Motor neuron (in vitro differentiated cells): ENCODE measurements at regions not wholly inside any gene's neighbourhood (a gene's known extent, or its start where the extent isn't known, plus 50 kb on each side); places are given as distances from the start of the nearest gene placed in this dataset.
"Not testable (repeated sequence)": the region's sequence is repeated elsewhere in the genome, so short reads cannot be mapped to it uniquely, and the experiment has no call there.

Experiments used
- ATAC-seq, 8 experiments: fragments of 200-7000 bp; cut with Tn5 transposase; replicated peaks in 6 of 8; 2 replicates each; pipeline ENCODE4 v1.8.0; 2021; ENCODE audit warnings: mild to moderate bottlenecking in 8 of 8, moderate library complexity in 8 of 8
- H3K27ac ChIP-seq, 2 donors: fragments of 250-450 bp; sonication (Bioruptor Pico); 2 replicates each; pipeline ENCODE4 v1.9.0; 2021; ENCODE audit warnings: antibody characterized with exemption in 2 of 2, mild to moderate bottlenecking in 2 of 2, moderate library complexity in 1 of 2
- H3K4me1 ChIP-seq, 2 donors: fragments of 250-450 bp; sonication (Bioruptor Pico); replicated peaks in 1 of 2; 2 replicates each; pipeline ENCODE4 v1.6.1; 2021; ENCODE audit warnings: antibody characterized with exemption in 2 of 2, mild to moderate bottlenecking in 2 of 2, moderate library complexity in 1 of 2
- H3K4me3 ChIP-seq, 5 donors: fragments of 250-450 bp; sonication (Bioruptor Pico); 2 replicates each; pipeline ENCODE4 v1.9.0; 2021; ENCODE audit warnings: antibody characterized with exemption in 5 of 5, mild to moderate bottlenecking in 5 of 5, moderate library complexity in 4 of 5
- WGBS, 10 experiments: fragments of 450-650 bp; shearing (Covaris generic); methylation state at CpG; one replicate each; pipeline ENCODE4 v1.0.0; 2022; 5-methylcytosine and 5-hydroxymethylcytosine counted together
- in situ Hi-C, 9 experiments: fragments of 400-800 bp; cut with MboI; loops; one replicate each; pipeline ENCODE4 v1.15.0; 2021; ENCODE audit warnings: low sequenced_read_pairs in 9 of 9, low pct_unique_long_range_greater_than_20kb in 2 of 9; ENCODE audit not compliant: unreplicated experiment in 9 of 9

- H3K4me3 ChIP-seq, result no peak overlapping the region
- H3K27ac ChIP-seq, result no peak overlapping the region
- 0 to 100% (median 71%) methylated on average over 1 to 4 of the region's 4 CpGs for WGBS, 10 experiments
- no peaks in the 10 kb centered on the region for H3K4me1 ChIP-seq
- ATAC-seq, result no peak
- in situ Hi-C loops, result no loop called here
These were observed 273.6 kb downstream of the SDHAF3 start for GRCh38 chr7:97390915-97391593.

- no peak overlapping the region for H3K4me3 ChIP-seq
- WGBS, 10 experiments, result 0 to 94% (median 76%) methylated on average over 2 to 5 of the region's 5 CpGs; no CpG with 5 or more reads in 2 of the 10 experiments
- no peak overlapping the region for H3K27ac ChIP-seq
- ATAC-seq, result no peak
- H3K4me1 ChIP-seq, result peaks cover 0 to 9% of the 10 kb centered on the region in 2 donors
- in situ Hi-C loops, result no loop called here
These were observed 283.9 kb downstream of the SDHAF3 start for GRCh38 chr7:97401398-97401797.

GRCh38 chr7:97405835-97406234 is 288.3 kb downstream of the SDHAF3 start:
- no peak overlapping the region for H3K4me3 ChIP-seq
- WGBS, 10 experiments, result 0 to 50% (median 34%) methylated on average over 3 of the region's 3 CpGs; no CpG with 5 or more reads in 3 of the 10 experiments
- H3K27ac ChIP-seq, result no peak overlapping the region
- H3K4me1 ChIP-seq, result peaks cover 5 to 12% of the 10 kb centered on the region in 2 donors
- in situ Hi-C loops, result no loop called here
- ATAC-seq, result peak in 4 of 8 experiments; percentile 40 to 61 (median 53)

GRCh38 chr7:97407106-97407505 is 289.6 kb downstream of the SDHAF3 start:
- no peak overlapping the region for H3K4me3 ChIP-seq
- no peak for ATAC-seq
- H3K27ac ChIP-seq, result no peak overlapping the region
- in situ Hi-C loops, result no loop called here
- peaks cover 5 to 12% of the 10 kb centered on the region in 2 donors for H3K4me1 ChIP-seq

GRCh38 chr7:97409346-97409745 is 291.8 kb downstream of the SDHAF3 start:
- ATAC-seq, result no peak
- in situ Hi-C loops, result no loop called here

GRCh38 chr7:97418312-97418711 is 300.8 kb downstream of the SDHAF3 start:
- 0 to 100% (median 82%) methylated on average over 1 to 2 of the region's 2 CpGs; no CpG with 5 or more reads in 4 of the 10 experiments for WGBS, 10 experiments
- ATAC-seq, result no peak

More at GRCh38 chr7:97409346-97409745, 291.8 kb downstream of the SDHAF3 start:
- 0 to 92% (median 84%) methylated on average over 1 to 2 of the region's 2 CpGs for WGBS, 10 experiments
- Histone ChIP-seq H3K4me3 (no peak overlapping the region), H3K27ac (no peak overlapping the region), H3K4me1 (peaks cover 5 to 12% of the 10 kb centered on the region in 2 donors)

GRCh38 chr7:97419898-97420297 is 302.4 kb downstream of the SDHAF3 start:
- Histone ChIP-seq H3K4me1 (no peaks in the 10 kb centered on the region), H3K27ac (no peak overlapping the region), H3K4me3 (no peak overlapping the region)
- in situ Hi-C loops, result no loop called here
- ATAC-seq, result no peak
- 0 to 90% (median 81%) methylated on average over 1 to 5 of the region's 5 CpGs for WGBS, 10 experiments

More at GRCh38 chr7:97418312-97418711, 300.8 kb downstream of the SDHAF3 start:
- Histone ChIP-seq H3K27ac (no peak overlapping the region), H3K4me1 (no peaks in the 10 kb centered on the region), H3K4me3 (no peak overlapping the region)
- in situ Hi-C loops, result no loop called here

GRCh38 chr7:97421307-97421930 is 303.9 kb downstream of the SDHAF3 start:
- no peak for ATAC-seq
- Histone ChIP-seq H3K4me3 (no peak overlapping the region), H3K4me1 (no peaks in the 10 kb centered on the region), H3K27ac (no peak overlapping the region)
- 0 to 93% (median 79%) methylated on average over 1 to 4 of the region's 4 CpGs; no CpG with 5 or more reads in 2 of the 10 experiments for WGBS, 10 experiments
- in situ Hi-C loops, result no loop called here

- no peak for ATAC-seq
- H3K27ac ChIP-seq, result no peak overlapping the region
- WGBS, 10 experiments, result 0 to 100% (median 54%) methylated on average over 1 of the region's 1 CpG; no CpG with 5 or more reads in 6 of the 10 experiments
- no peaks in the 10 kb centered on the region for H3K4me1 ChIP-seq
- no peak overlapping the region for H3K4me3 ChIP-seq
- in situ Hi-C loops, result no loop called here
These were observed 304.5 kb downstream of the SDHAF3 start for GRCh38 chr7:97422046-97422445.

GRCh38 chr7:97430006-97430405 is 301.9 kb upstream of the TAC1 start:
- no peak overlapping the region for H3K27ac ChIP-seq

GRCh38 chr7:97439637-97440214 is 292.2 kb upstream of the TAC1 start:
- no peak for ATAC-seq
- Histone ChIP-seq H3K27ac (no peak overlapping the region), H3K4me3 (no peak overlapping the region), H3K4me1 (no peaks in the 10 kb centered on the region)
- in situ Hi-C loops, result no loop called here
- WGBS, 10 experiments, result 5 to 94% (median 70%) methylated on average over 2 to 5 of the region's 5 CpGs

More at GRCh38 chr7:97430006-97430405, 301.9 kb upstream of the TAC1 start:
- Histone ChIP-seq H3K4me3 (no peak overlapping the region), H3K4me1 (no peaks in the 10 kb centered on the region)
- in situ Hi-C loops, result no loop called here
- ATAC-seq, result no peak
- 0 to 100% (median 62%) methylated on average over 2 to 8 of the region's 9 CpGs for WGBS, 10 experiments

- no peak overlapping the region for H3K27ac ChIP-seq
- whole genome bisulfite sequencing, 10 experiments, result 0 to 100% (median 71%) methylated on average over 1 to 5 of the region's 5 CpGs; no CpG with 5 or more reads in 1 of the 10 experiments
- no peak for ATAC-seq
- in situ Hi-C loops, result no loop called here
- H3K4me3 ChIP-seq, result no peak overlapping the region
- no peaks in the 10 kb centered on the region for H3K4me1 ChIP-seq
These were observed 285.5 kb upstream of the TAC1 start for GRCh38 chr7:97446361-97446760.

GRCh38 chr7:97449448-97449847 is 282.4 kb upstream of the TAC1 start:
- WGBS, 10 experiments, result 0 to 90% (median 59%) methylated on average over 1 to 2 of the region's 3 CpGs; no CpG with 5 or more reads in 4 of the 10 experiments
- in situ Hi-C loops, H3K4me1 ChIP-seq, H3K27ac ChIP-seq, H3K4me3 ChIP-seq, ATAC-seq: not testable (repeated sequence)
